CD8-positive, alpha-beta memory T cell (primary cell): ENCODE measurements at regions not wholly inside any gene's neighbourhood (a gene's known extent, or its start where the extent isn't known, plus 50 kb on each side); places are given as distances from the start of the nearest gene placed in this dataset.

Experiments
- CTCF ChIA-PET: fragments of 350-600 bp; sonication (Branson Sonifier 250); formaldehyde crosslinking; loops from one replicate; lab custom pipeline; 2021; ENCODE audit warnings: antibody characterized with exemption; lab: Charles Lee
- POLR2A ChIA-PET: fragments of 350-600 bp; sonication (Branson Sonifier 250); formaldehyde crosslinking; loops from one replicate; lab custom pipeline; 2021; ENCODE audit warnings: antibody characterized with exemption; lab: Charles Lee
- DNase-seq, 5 donors: peaks; one replicate each; pipeline versions ENCODE4 v3.0.0 to v3.0.0-alpha.2; 2020 to 2022; ENCODE audit warnings: mixed read lengths in 1 of 5
- H3K27ac ChIP-seq: one replicate; pipeline ENCODE4 v1.7.0; 2013; ENCODE audit warnings: low read depth, mild to moderate bottlenecking, low read length, moderate library complexity
- H3K27me3 ChIP-seq: 2 replicates; pipeline ENCODE4 v1.7.0; 2013; ENCODE audit warnings: low read length, mild to moderate bottlenecking; ENCODE audit not compliant: insufficient read depth, poor library complexity, severe bottlenecking
- H3K36me3 ChIP-seq: 2 replicates; pipeline ENCODE4 v1.7.0; 2013; ENCODE audit warnings: mild to moderate bottlenecking, low read length, moderate library complexity; ENCODE audit not compliant: insufficient read depth
- H3K4me1 ChIP-seq: 2 replicates; pipeline ENCODE4 v1.7.0; 2013; ENCODE audit warnings: mild to moderate bottlenecking, low read length, moderate library complexity; ENCODE audit not compliant: insufficient read depth
- H3K4me3 ChIP-seq: 2 replicates; pipeline ENCODE4 v1.7.0; 2013; ENCODE audit warnings: mild to moderate bottlenecking, low read length
- H3K9me3 ChIP-seq: 2 replicates; pipeline ENCODE4 v1.7.0; 2013; ENCODE audit warnings: mild to moderate bottlenecking, low read length
- H3K27ac Mint-ChIP-seq, 8 donors: one replicate each; pipeline ENCODE4 v1.8.0; 2020 to 2021; ENCODE audit warnings: mixed read lengths in 8 of 8, mild to moderate bottlenecking in 6 of 8, inconsistent platforms in 3 of 8, moderate library complexity in 3 of 8
- H3K27me3 Mint-ChIP-seq, 2 donors: one replicate each; pipeline ENCODE4 v1.8.0; 2020 to 2021; ENCODE audit warnings: mixed read lengths in 2 of 2, mild to moderate bottlenecking in 1 of 2, moderate library complexity in 1 of 2
- H3K36me3 Mint-ChIP-seq, 3 donors: one replicate each; pipeline ENCODE4 v1.8.0; 2020 to 2021; ENCODE audit warnings: mixed read lengths in 3 of 3, inconsistent platforms in 1 of 3, mild to moderate bottlenecking in 1 of 3
- H3K4me1 Mint-ChIP-seq, 3 donors: one replicate each; pipeline ENCODE4 v1.8.0; 2020 to 2021; ENCODE audit warnings: mixed read lengths in 3 of 3, inconsistent platforms in 1 of 3, mild to moderate bottlenecking in 1 of 3
- H3K4me3 Mint-ChIP-seq, 7 donors: one replicate each; pipeline ENCODE4 v1.8.0; 2020 to 2021; ENCODE audit warnings: mixed read lengths in 7 of 7, mild to moderate bottlenecking in 6 of 7, moderate library complexity in 4 of 7, inconsistent platforms in 2 of 7
- H3K9me3 Mint-ChIP-seq, 5 donors: one replicate each; pipeline ENCODE4 v1.8.0; 2020 to 2022; ENCODE audit warnings: mixed read lengths in 5 of 5, mild to moderate bottlenecking in 3 of 5, moderate library complexity in 2 of 5, inconsistent platforms in 1 of 5

DNA sequence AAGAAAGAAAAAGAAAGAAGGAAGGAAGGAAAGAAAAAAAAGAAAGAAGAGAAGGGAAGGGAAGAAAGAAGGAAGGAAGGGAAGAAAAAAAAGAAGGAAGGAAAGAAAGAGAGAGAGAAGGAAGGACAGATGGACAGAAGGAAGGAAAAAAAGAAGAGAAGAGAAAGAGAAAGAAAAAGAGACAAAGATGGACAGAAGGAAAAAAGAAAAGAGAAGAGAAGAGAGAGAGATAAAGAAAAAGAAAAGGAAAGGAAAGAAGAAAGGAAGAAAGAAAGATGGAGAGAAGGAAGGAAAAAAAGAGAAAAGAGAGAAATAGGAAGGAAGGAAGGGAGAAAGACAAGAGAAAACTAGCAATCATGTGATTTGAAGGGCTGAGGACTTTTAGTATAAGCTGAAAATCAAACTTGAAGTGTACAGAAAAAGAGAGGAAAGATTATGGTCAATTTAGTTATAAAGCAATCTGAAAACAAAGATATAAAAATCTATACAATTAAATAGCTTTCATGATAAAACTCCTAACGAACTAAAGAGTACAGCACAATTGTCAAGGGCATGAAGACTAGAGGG, 115.3 kb downstream of the LTN1 start:
- peak overlapping the region in 2 of 8 donors; percentile 58 to 78 for H3K27ac Mint-ChIP-seq
- no peaks in the 10 kb centered on the region for H3K9me3 ChIP-seq
- ChIA-PET CTCF (no interaction called here), POLR2A (interaction anchor here (0.6 kb wide), 1 partner anchor 38 kb away, joined by 3 read pairs; no protein-coding TSS in a partner anchor)
- no peaks in the 10 kb centered on the region for H3K9me3 Mint-ChIP-seq
- no peak overlapping the region for H3K4me3 Mint-ChIP-seq
- no peaks in the 10 kb centered on the region for H3K4me1 ChIP-seq
- peaks cover 29 to 69% (median 31%) of the 10 kb centered on the region in 3 donors for H3K36me3 Mint-ChIP-seq
- no peaks in the 10 kb centered on the region for H3K27me3 ChIP-seq
- no peaks in the 10 kb centered on the region for H3K27me3 Mint-ChIP-seq
- no peaks in the 10 kb centered on the region for H3K4me1 Mint-ChIP-seq
- DNase-seq, result no peak
- no peak overlapping the region for H3K4me3 ChIP-seq
- peaks cover 34% of the 10 kb centered on the region for H3K36me3 ChIP-seq
- H3K27ac ChIP-seq, result no peak overlapping the region

DNA sequence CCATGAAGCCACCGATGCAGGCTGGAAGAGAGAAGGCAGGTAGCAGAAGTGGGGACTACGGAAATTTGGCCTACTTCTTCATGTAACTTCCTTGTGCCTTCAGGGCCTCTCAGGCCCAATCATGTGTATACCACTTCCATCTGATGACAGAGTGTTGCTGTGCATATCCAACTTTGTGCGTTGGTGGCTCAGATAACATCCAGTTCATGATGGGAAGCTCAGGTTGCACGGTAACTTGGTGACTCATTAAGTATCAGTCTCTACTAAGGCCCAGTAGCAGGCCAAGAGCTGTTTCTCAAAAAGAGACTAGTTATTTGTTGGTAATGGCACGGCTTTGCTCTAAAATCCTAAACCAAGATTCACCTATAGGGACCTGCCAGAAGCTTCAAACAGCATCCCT, 117.6 kb downstream of the LTN1 start:
- no peaks in the 10 kb centered on the region for H3K27me3 ChIP-seq
- POLR2A ChIA-PET, result interaction anchor here (0.6 kb wide), 1 partner anchor 19 kb away, joined by 3 read pairs; no protein-coding TSS in a partner anchor
- Mint-ChIP-seq H3K4me1 (peaks cover 0 to 3% (median 0%) of the 10 kb centered on the region in 3 donors), H3K27ac (peak overlapping the region in 1 of 8 donors; percentile 27), H3K27me3 (no peaks in the 10 kb centered on the region), H3K9me3 (no peaks in the 10 kb centered on the region), H3K4me3 (no peak overlapping the region), H3K36me3 (peaks cover 30 to 72% (median 32%) of the 10 kb centered on the region in 3 donors)
- no peak overlapping the region for H3K27ac ChIP-seq
- H3K9me3 ChIP-seq, result no peaks in the 10 kb centered on the region
- CTCF ChIA-PET, result no interaction called here
- no peaks in the 10 kb centered on the region for H3K4me1 ChIP-seq
- H3K4me3 ChIP-seq, result no peak overlapping the region
- DNase-seq, result no peak
- H3K36me3 ChIP-seq, result peaks cover 21% of the 10 kb centered on the region

DNA sequence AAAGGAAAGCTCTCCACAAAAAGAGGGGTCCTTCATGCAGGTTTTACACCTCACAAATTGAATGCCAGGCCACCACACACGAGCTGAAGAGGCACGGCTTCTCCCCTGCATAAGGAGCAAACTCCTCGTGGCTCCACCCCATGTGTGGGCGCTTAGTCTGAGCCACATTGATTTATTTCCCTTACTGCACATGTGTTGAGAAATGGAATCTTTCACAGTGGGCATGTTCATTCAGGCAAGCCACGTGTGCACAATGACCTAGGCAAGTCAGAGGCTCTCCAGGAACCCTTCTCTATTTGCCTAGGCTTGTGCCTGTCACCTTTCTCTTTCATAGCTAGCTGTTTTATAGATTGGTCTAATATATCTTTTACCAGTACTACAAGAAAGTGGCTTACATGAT, 120.5 kb downstream of the LTN1 start:
- H3K27me3 ChIP-seq, result no peaks in the 10 kb centered on the region
- H3K9me3 Mint-ChIP-seq, result no peaks in the 10 kb centered on the region
- H3K27ac ChIP-seq, result no peak overlapping the region
- H3K36me3 Mint-ChIP-seq, result peaks cover 30 to 75% (median 38%) of the 10 kb centered on the region in 3 donors
- H3K9me3 ChIP-seq, result no peaks in the 10 kb centered on the region
- peaks cover 0 to 3% (median 0%) of the 10 kb centered on the region in 3 donors for H3K4me1 Mint-ChIP-seq
- no peak for DNase-seq
- no peak overlapping the region for H3K27ac Mint-ChIP-seq
- CTCF ChIA-PET, result interaction anchor here (1.0 to 1.6 kb wide), 2 partner anchors 12 to 126 kb away, joined by 3 to 4 read pairs; no protein-coding TSS in a partner anchor
- peaks cover 0 to 1% of the 10 kb centered on the region in 2 donors for H3K27me3 Mint-ChIP-seq
- peaks cover 21% of the 10 kb centered on the region for H3K36me3 ChIP-seq
- no peak overlapping the region for H3K4me3 Mint-ChIP-seq
- H3K4me1 ChIP-seq, result no peaks in the 10 kb centered on the region
- no peak overlapping the region for H3K4me3 ChIP-seq
- POLR2A ChIA-PET, result no interaction called here

DNA sequence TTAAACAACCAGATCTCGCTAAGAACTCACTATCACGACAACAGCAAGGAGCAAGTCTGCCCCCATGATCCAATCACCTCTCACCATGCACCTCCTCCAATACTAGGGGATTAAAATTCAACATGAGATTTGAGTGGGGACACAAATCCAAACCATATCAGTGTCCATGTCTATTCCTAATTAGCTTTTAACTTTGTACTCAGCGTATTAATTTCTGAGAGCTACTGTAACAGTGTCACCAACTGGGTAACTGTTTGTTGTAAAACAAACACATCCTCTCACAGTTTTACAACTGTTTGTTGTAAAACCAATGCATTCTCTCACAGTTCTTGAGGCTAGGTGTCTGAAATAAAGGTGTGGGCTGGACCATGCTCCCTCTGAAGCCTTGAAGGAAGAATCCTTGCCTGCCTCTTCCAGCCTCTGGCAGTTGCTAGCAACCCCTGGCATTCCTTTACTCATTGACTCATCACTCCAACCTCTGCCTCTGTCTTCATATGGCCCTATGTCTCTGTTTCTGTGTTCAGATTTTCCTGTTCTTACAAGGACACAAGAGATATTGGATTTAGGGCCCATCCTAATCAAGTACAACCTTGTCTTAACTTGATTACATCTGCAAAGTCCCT, 121.2 kb downstream of the LTN1 start:
- CTCF ChIA-PET, result interaction anchor here (1.0 kb wide), 1 partner anchor 125 kb away, joined by 4 read pairs; no protein-coding TSS in a partner anchor
- Mint-ChIP-seq H3K36me3 (peaks cover 30 to 72% (median 36%) of the 10 kb centered on the region in 3 donors), H3K9me3 (no peaks in the 10 kb centered on the region), H3K27ac (peak overlapping the region in 2 of 8 donors; percentile 2 to 12), H3K27me3 (peaks cover 0 to 1% of the 10 kb centered on the region in 2 donors), H3K4me1 (peaks cover 0 to 3% (median 0%) of the 10 kb centered on the region in 3 donors), H3K4me3 (no peak overlapping the region)
- Histone ChIP-seq H3K27me3 (no peaks in the 10 kb centered on the region), H3K4me3 (no peak overlapping the region), H3K4me1 (no peaks in the 10 kb centered on the region), H3K9me3 (no peaks in the 10 kb centered on the region), H3K27ac (no peak overlapping the region), H3K36me3 (peaks cover 21% of the 10 kb centered on the region)
- POLR2A ChIA-PET, result no interaction called here
- no peak for DNase-seq

DNA sequence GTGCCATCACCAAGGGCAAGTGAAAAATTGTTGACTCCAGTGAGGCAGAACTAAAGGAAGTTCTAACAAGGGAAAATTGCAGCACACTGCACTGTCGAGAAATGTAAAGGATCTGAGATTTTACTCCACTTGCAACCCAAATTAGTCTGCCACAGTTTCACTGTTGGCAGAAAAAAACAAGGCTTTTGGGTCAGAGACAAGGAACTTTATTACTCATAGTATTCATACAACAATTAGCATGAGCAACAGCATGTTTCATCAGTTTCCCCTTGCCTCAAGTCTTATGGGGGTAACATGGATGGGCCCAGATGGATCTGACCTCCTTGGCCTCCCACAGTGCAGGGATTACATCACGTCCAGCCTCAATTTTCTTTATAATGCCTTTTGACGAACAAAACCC, 125.3 kb downstream of the LTN1 start:
- no peaks in the 10 kb centered on the region for H3K4me1 ChIP-seq

DNA sequence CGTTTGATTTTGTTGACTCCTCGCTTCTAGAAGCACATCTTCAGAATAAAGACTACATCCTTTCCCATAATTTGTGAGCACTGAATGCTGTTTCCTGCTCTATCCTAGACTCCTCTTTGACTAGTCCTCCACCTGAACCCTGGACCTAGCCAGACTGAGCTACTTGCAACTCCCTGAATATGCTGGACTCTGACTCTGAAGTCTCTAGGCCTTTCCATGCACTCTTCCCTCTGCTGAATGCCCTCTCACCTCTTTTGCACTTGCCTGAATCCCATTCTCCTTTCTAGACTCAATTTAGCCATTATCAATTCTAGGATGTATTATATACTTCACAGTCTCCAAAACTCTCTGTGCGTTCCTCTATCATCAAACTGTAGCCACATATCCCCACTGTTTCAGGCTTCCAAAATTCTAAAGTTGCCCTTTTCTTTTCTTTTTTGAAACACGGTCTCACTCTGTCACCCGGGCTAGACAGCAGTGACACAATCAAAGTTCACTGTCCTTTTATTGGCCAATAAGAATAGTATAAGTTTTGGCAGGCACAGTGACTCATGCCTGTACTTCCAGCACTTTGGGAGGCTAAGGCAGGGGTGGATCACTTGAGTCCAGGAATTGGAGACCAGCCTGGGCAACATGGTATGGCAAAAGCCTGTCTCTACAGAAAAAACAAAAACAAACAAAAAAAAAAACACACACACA, 127.0 kb downstream of the LTN1 start:
- no peak for DNase-seq
- H3K27me3 Mint-ChIP-seq, result peaks cover 0 to 1% of the 10 kb centered on the region in 2 donors
- no peaks in the 10 kb centered on the region for H3K4me1 Mint-ChIP-seq
- Histone ChIP-seq H3K4me1 (no peaks in the 10 kb centered on the region), H3K9me3 (no peaks in the 10 kb centered on the region), H3K4me3 (no peak overlapping the region), H3K27ac (no peak overlapping the region), H3K36me3 (no peaks in the 10 kb centered on the region), H3K27me3 (no peaks in the 10 kb centered on the region)
- ChIA-PET POLR2A (no interaction called here), CTCF (no interaction called here)
- H3K4me3 Mint-ChIP-seq, result no peak overlapping the region
- no peaks in the 10 kb centered on the region for H3K9me3 Mint-ChIP-seq
- H3K36me3 Mint-ChIP-seq, result peaks cover 22 to 33% (median 32%) of the 10 kb centered on the region in 3 donors
- H3K27ac Mint-ChIP-seq, result peak overlapping the region in 1 of 8 donors; percentile 2

More for the DNA sequence above, 125.3 kb downstream of the LTN1 start:
- CTCF ChIA-PET, result no interaction called here
- H3K27ac ChIP-seq, result no peak overlapping the region
- H3K9me3 Mint-ChIP-seq, result no peaks in the 10 kb centered on the region
- H3K4me1 Mint-ChIP-seq, result peaks cover 0 to 3% (median 0%) of the 10 kb centered on the region in 3 donors
- no peaks in the 10 kb centered on the region for H3K27me3 ChIP-seq
- H3K36me3 Mint-ChIP-seq, result peaks cover 16 to 44% (median 26%) of the 10 kb centered on the region in 3 donors
- H3K27ac Mint-ChIP-seq, result peak overlapping the region in 1 of 8 donors; percentile 35
- no peak for DNase-seq
- no peaks in the 10 kb centered on the region for H3K9me3 ChIP-seq
- H3K27me3 Mint-ChIP-seq, result peaks cover 0 to 1% of the 10 kb centered on the region in 2 donors
- H3K4me3 ChIP-seq, result no peak overlapping the region
- H3K4me3 Mint-ChIP-seq, result no peak overlapping the region
- POLR2A ChIA-PET, result no interaction called here
- H3K36me3 ChIP-seq, result no peaks in the 10 kb centered on the region

DNA sequence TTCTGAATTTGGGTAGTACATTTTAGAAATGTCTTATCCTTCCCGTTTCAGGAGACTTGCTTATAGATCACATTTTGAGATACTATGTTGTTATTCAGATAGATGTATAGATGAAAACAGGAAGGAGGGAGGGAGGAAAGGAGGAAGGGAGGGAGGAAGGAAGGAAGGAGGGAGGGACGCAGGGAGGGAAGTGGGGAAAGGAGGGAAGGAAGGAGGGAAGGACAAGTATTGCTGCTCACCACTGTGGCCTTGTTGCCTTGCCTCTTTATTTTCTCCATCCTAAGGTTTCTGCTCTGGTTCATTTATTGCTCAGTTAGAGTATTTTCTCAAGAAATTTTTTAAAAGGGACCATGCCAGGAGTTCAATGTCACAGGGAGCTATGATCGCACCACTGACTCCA, 134.3 kb downstream of the LTN1 start:
- peak overlapping the region in 1 of 8 donors; percentile 83 for H3K27ac Mint-ChIP-seq
- Histone ChIP-seq H3K27me3 (no peaks in the 10 kb centered on the region), H3K27ac (no peak overlapping the region), H3K4me3 (no peak overlapping the region), H3K9me3 (no peaks in the 10 kb centered on the region), H3K36me3 (no peaks in the 10 kb centered on the region), H3K4me1 (no peaks in the 10 kb centered on the region)
- H3K27me3 Mint-ChIP-seq, result peaks cover 0 to 2% of the 10 kb centered on the region in 2 donors
- peaks cover 10 to 35% (median 23%) of the 10 kb centered on the region in 3 donors for H3K36me3 Mint-ChIP-seq
- peaks cover 4 to 12% (median 10%) of the 10 kb centered on the region in 3 donors for H3K4me1 Mint-ChIP-seq
- POLR2A ChIA-PET, result no interaction called here
- no peaks in the 10 kb centered on the region for H3K9me3 Mint-ChIP-seq
- CTCF ChIA-PET, result no interaction called here
- no peak overlapping the region for H3K4me3 Mint-ChIP-seq
- no peak for DNase-seq

DNA sequence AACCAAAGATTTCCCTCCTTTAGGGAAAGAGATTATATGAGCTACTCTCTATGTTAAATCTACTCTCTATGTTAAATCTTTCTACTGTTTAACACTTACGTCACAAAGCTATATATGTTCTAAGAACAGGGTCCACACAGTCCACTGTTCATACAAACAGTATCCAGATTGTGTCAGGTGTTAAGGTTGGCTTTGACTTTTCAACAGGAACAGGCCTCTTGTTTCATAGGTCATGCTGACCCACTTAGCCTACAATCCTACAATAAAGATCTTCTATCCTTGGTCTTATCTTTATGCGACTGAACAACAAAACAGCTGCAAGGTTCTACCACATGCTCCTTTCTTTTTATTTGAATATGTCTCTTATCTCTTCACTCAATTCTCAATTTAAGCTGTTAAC, 134.9 kb downstream of the LTN1 start:
- no peak overlapping the region for H3K27ac ChIP-seq
- no peaks in the 10 kb centered on the region for H3K27me3 ChIP-seq
- H3K4me3 Mint-ChIP-seq, result no peak overlapping the region
- no peaks in the 10 kb centered on the region for H3K9me3 ChIP-seq
- ChIA-PET POLR2A (no interaction called here), CTCF (no interaction called here)
- no peaks in the 10 kb centered on the region for H3K36me3 ChIP-seq
- no peak overlapping the region for H3K4me3 ChIP-seq
- H3K4me1 ChIP-seq, result no peaks in the 10 kb centered on the region
- H3K27me3 Mint-ChIP-seq, result peaks cover 0 to 2% of the 10 kb centered on the region in 2 donors
- no peak overlapping the region for H3K27ac Mint-ChIP-seq
- no peak for DNase-seq
- peaks cover 9 to 32% (median 21%) of the 10 kb centered on the region in 3 donors for H3K36me3 Mint-ChIP-seq
- H3K9me3 Mint-ChIP-seq, result no peaks in the 10 kb centered on the region
- peaks cover 4 to 12% (median 10%) of the 10 kb centered on the region in 3 donors for H3K4me1 Mint-ChIP-seq
